ENCODE measurements at regions not wholly inside any gene's neighbourhood (a gene's known extent, or its start where the extent isn't known, plus 50 kb on each side); places are given as distances from the start of the nearest gene placed in this dataset.

- no peak overlapping the region for H3K9ac ChIP-seq (ENCODE audit: low read depth, low read length)
These were observed 148.5 kb downstream of the EDN3 start for GRCh38 chr20:59448851-59449444.

DNA sequence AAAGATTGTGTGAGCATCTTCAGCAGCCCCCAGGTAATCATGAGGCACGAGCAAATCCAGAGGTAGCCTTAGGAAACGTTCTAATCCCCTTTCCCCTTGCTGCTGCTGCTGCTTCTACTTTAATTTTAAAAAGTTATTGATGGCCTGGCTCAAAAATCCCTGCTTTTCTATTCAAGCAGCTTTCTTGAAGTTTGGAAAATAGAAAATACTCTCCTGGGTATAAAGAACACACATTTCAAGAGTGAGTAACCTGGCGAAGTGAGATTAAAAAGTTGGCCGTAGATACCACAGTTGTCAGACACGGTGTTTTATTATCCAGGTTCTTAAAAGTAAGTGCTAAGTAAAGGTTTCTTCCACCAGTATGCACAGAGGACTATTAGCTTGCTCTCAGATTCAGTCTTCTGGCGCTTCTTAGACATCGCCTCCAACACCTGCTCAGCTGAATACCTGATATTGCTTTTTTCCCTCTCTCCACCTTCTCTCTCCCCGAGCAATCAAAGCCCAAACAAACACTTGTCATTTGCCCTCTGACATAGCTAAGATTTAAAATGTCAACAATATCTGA is 150.7 kb downstream of the EDN3 start:
- Histone ChIP-seq H3K9ac (ENCODE audit: low read depth, low read length) (no peak overlapping the region), H3K4me3 (ENCODE audit: low read depth, low read length) (no peak overlapping the region), H3K27me3 (ENCODE audit: control insufficient read depth, insufficient read depth, low read length) (no peaks in the 10 kb centered on the region; the same call in 1 of the 2 replicates), H3K4me1 (ENCODE audit: control insufficient read depth, insufficient read depth, low read length) (peaks cover 19% of the 10 kb centered on the region; the same call in 1 of the 2 replicates), H3K36me3 (ENCODE audit: control insufficient read depth, insufficient read depth, low read length) (no peaks in the 10 kb centered on the region), H3K9me3 (ENCODE audit: control insufficient read depth, insufficient read depth, low read length) (no peaks in the 10 kb centered on the region), H3K27ac (ENCODE audit: low read depth, low read length) (no peak overlapping the region)

More at GRCh38 chr20:59448851-59449444, 148.5 kb downstream of the EDN3 start:
- no peaks in the 10 kb centered on the region for H3K36me3 ChIP-seq (ENCODE audit: control insufficient read depth, insufficient read depth, low read length)
- H3K9me3 ChIP-seq (ENCODE audit: control insufficient read depth, insufficient read depth, low read length) = no peaks in the 10 kb centered on the region
- H3K27ac ChIP-seq (ENCODE audit: low read depth, low read length) = no peak overlapping the region
- H3K27me3 ChIP-seq (ENCODE audit: control insufficient read depth, insufficient read depth, low read length) = no peaks in the 10 kb centered on the region; the same call in 1 of the 2 replicates
- H3K4me3 ChIP-seq (ENCODE audit: low read depth, low read length) = no peak overlapping the region
- H3K4me1 ChIP-seq (ENCODE audit: control insufficient read depth, insufficient read depth, low read length) = peaks cover 15% of the 10 kb centered on the region; the same call in 1 of the 2 replicates

GRCh38 chr20:59451641-59452040 is 151.2 kb downstream of the EDN3 start:
- H3K4me1 ChIP-seq (ENCODE audit: control insufficient read depth, insufficient read depth, low read length) = peaks cover 19% of the 10 kb centered on the region; the same call in 1 of the 2 replicates
- H3K9ac ChIP-seq (ENCODE audit: low read depth, low read length) = no peak overlapping the region
- no peak overlapping the region for H3K27ac ChIP-seq (ENCODE audit: low read depth, low read length)
- H3K36me3 ChIP-seq (ENCODE audit: control insufficient read depth, insufficient read depth, low read length) = no peaks in the 10 kb centered on the region
- H3K4me3 ChIP-seq (ENCODE audit: low read depth, low read length) = no peak overlapping the region
- no peaks in the 10 kb centered on the region for H3K9me3 ChIP-seq (ENCODE audit: control insufficient read depth, insufficient read depth, low read length)
- no peaks in the 10 kb centered on the region; the same call in 1 of the 2 replicates for H3K27me3 ChIP-seq (ENCODE audit: control insufficient read depth, insufficient read depth, low read length)

- no peaks in the 10 kb centered on the region; the same call in 1 of the 2 replicates for H3K27me3 ChIP-seq (ENCODE audit: control insufficient read depth, insufficient read depth, low read length)
- no peaks in the 10 kb centered on the region for H3K9me3 ChIP-seq (ENCODE audit: control insufficient read depth, insufficient read depth, low read length)
- H3K9ac ChIP-seq (ENCODE audit: low read depth, low read length) = no peak overlapping the region
- H3K36me3 ChIP-seq (ENCODE audit: control insufficient read depth, insufficient read depth, low read length) = no peaks in the 10 kb centered on the region
- H3K4me1 ChIP-seq (ENCODE audit: control insufficient read depth, insufficient read depth, low read length) = peaks cover 19% of the 10 kb centered on the region; the same call in 1 of the 2 replicates
- H3K27ac ChIP-seq (ENCODE audit: low read depth, low read length) = no peak overlapping the region
- H3K4me3 ChIP-seq (ENCODE audit: low read depth, low read length) = no peak overlapping the region
These were observed 151.5 kb upstream of the PHACTR3 start for GRCh38 chr20:59452856-59453255.

DNA sequence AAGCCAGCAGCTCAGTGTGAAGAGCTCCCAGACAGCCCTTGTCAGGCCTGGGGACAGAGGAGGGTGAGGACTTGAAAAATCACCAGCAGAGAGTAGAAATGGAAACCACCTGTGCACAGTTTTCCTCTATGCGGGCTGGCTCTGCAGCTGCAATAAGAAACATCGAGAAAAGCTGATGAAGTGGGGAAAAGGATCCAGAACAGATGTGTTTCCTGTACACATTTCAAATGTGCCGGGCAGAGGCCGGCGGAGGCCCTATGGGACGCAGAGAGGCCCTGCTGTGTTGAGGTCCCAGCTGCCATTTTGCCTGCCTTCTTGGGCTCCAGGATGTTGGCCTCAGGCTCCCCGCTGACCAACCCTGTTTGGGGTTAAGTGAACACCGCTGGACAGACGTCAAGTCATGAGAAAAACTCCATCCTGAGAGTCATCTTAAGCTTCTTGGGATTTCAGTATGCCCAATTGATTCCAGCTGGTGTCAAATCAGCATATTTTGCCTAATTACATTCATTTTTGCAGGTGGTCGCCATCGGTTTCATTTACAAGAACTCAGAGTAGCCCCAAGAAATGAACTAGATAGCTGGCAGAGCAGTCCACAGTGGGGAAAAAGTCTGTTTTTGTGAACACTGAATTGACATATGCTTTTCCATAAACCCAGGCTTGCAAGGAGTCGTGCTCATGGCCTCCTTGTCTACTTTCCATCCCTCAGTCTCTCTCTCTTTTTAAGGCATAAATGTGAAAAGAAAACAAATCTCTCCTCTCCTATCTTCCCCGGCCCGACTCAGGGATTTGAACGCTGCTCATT is 150.4 kb upstream of the PHACTR3 start:
- no peak overlapping the region for H3K4me3 ChIP-seq (ENCODE audit: low read depth, low read length)
- peaks cover 14% of the 10 kb centered on the region; the same call in 1 of the 2 replicates for H3K4me1 ChIP-seq (ENCODE audit: control insufficient read depth, insufficient read depth, low read length)
- H3K9me3 ChIP-seq (ENCODE audit: control insufficient read depth, insufficient read depth, low read length) = no peaks in the 10 kb centered on the region
- H3K9ac ChIP-seq (ENCODE audit: low read depth, low read length) = no peak overlapping the region
- H3K36me3 ChIP-seq (ENCODE audit: control insufficient read depth, insufficient read depth, low read length) = no peaks in the 10 kb centered on the region
- no peaks in the 10 kb centered on the region; the same call in 1 of the 2 replicates for H3K27me3 ChIP-seq (ENCODE audit: control insufficient read depth, insufficient read depth, low read length)
- no peak overlapping the region for H3K27ac ChIP-seq (ENCODE audit: low read depth, low read length)

GRCh38 chr20:59455402-59456341 is 148.7 kb upstream of the PHACTR3 start:
- H3K4me3 ChIP-seq (ENCODE audit: low read depth, low read length) = no peak overlapping the region
- no peak overlapping the region for H3K27ac ChIP-seq (ENCODE audit: low read depth, low read length)
- no peaks in the 10 kb centered on the region; the same call in 1 of the 2 replicates for H3K27me3 ChIP-seq (ENCODE audit: control insufficient read depth, insufficient read depth, low read length)
- no peaks in the 10 kb centered on the region for H3K9me3 ChIP-seq (ENCODE audit: control insufficient read depth, insufficient read depth, low read length)
- H3K36me3 ChIP-seq (ENCODE audit: control insufficient read depth, insufficient read depth, low read length) = no peaks in the 10 kb centered on the region
- peaks cover 14% of the 10 kb centered on the region; the same call in 1 of the 2 replicates for H3K4me1 ChIP-seq (ENCODE audit: control insufficient read depth, insufficient read depth, low read length)
- H3K9ac ChIP-seq (ENCODE audit: low read depth, low read length) = no peak overlapping the region

DNA sequence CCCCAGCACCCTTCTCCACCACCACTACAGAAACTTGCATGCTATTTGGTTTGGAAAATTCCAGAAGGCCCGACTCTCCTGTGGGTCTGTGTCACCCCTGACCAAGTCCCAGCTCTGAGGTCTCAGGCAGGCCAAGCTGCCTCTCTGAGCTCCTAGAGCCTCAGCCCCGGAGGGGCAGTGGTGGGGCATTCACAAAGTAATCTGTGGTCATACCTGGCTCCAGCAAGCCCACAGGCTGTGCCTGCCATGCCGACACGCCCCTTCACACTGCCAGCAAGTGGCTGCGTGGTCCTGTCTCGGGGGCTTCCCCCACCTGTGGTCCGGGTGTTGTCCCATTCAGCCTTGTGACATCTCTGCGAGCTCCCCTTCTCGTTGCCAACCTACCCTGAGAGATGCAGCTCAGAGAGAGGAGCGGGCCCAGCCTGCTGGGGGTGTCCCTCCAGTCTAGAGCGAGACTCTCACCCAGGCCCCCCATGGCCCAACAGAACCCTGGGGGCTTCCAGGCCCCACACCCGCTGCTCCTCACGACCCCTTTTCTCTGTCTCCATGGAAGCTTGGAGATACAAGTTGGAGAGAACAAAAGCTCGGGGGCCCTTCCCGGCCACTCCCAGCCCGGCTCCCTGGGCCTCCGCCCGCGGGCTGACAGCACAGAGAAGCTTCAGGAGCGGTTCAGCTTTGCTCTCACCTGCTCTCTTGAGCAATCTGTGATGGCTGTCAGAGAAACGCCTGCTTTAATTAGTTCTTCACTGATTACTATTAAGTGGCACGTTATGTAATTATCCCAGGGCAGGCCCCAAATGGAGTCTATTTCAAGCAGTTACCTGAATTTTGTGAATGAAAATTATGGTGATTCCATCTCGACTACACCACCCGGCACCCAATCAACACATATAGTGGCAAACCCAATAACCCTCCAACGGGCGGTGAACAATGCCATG is 147.7 kb upstream of the PHACTR3 start:
- no peak overlapping the region for H3K4me3 ChIP-seq (ENCODE audit: low read depth, low read length)
- no peaks in the 10 kb centered on the region; the same call in 1 of the 2 replicates for H3K27me3 ChIP-seq (ENCODE audit: control insufficient read depth, insufficient read depth, low read length)
- no peaks in the 10 kb centered on the region for H3K9me3 ChIP-seq (ENCODE audit: control insufficient read depth, insufficient read depth, low read length)
- no peak overlapping the region for H3K27ac ChIP-seq (ENCODE audit: low read depth, low read length)
- no peaks in the 10 kb centered on the region for H3K36me3 ChIP-seq (ENCODE audit: control insufficient read depth, insufficient read depth, low read length)
- peaks cover 14% of the 10 kb centered on the region; the same call in 1 of the 2 replicates for H3K4me1 ChIP-seq (ENCODE audit: control insufficient read depth, insufficient read depth, low read length)
- no peak overlapping the region for H3K9ac ChIP-seq (ENCODE audit: low read depth, low read length)

DNA sequence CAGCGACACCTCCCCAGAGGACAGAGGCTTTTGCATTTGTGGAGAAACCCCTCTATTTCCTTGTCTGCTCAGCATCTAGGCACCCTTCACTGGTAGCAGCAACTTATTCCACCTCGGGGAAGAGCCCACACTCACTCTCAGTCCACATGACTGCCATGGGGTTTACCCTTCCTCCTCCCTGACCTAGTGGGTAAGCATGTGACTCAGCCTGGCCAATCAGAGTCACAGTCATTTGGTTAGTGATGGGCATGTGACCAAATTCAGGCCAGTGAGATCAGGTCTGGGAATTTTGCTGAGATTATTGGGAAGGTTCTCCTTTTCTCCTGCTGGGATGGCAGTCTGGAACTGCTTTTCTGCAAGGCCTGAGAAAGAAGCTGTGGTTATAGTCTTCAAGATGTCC is 145.7 kb upstream of the PHACTR3 start:
- Histone ChIP-seq H3K4me3 (ENCODE audit: low read depth, low read length) (no peak overlapping the region), H3K27me3 (ENCODE audit: control insufficient read depth, insufficient read depth, low read length) (no peaks in the 10 kb centered on the region)

GRCh38 chr20:59459586-59459985 is 144.8 kb upstream of the PHACTR3 start:
- H3K9ac ChIP-seq (ENCODE audit: low read depth, low read length) = no peak overlapping the region
- 0 out of 2 replicates have a peak, but pooled peaks cover 2% of the 10 kb centered on the region for H3K4me1 ChIP-seq (ENCODE audit: control insufficient read depth, insufficient read depth, low read length)
- H3K27ac ChIP-seq (ENCODE audit: low read depth, low read length) = no peak overlapping the region
- no peaks in the 10 kb centered on the region for H3K36me3 ChIP-seq (ENCODE audit: control insufficient read depth, insufficient read depth, low read length)
- H3K27me3 ChIP-seq (ENCODE audit: control insufficient read depth, insufficient read depth, low read length) = no peaks in the 10 kb centered on the region
- H3K4me3 ChIP-seq (ENCODE audit: low read depth, low read length) = no peak overlapping the region
- H3K9me3 ChIP-seq (ENCODE audit: control insufficient read depth, insufficient read depth, low read length) = no peaks in the 10 kb centered on the region

More for the DNA sequence above, 145.7 kb upstream of the PHACTR3 start:
- Histone ChIP-seq H3K9me3 (ENCODE audit: control insufficient read depth, insufficient read depth, low read length) (no peaks in the 10 kb centered on the region), H3K36me3 (ENCODE audit: control insufficient read depth, insufficient read depth, low read length) (no peaks in the 10 kb centered on the region), H3K9ac (ENCODE audit: low read depth, low read length) (no peak overlapping the region), H3K27ac (ENCODE audit: low read depth, low read length) (no peak overlapping the region), H3K4me1 (ENCODE audit: control insufficient read depth, insufficient read depth, low read length) (peaks cover 7% of the 10 kb centered on the region; the same call in 1 of the 2 replicates)
